ENCODE measurements at regions not wholly inside any gene's neighbourhood (a gene's known extent, or its start where the extent isn't known, plus 50 kb on each side); places are given as distances from the start of the nearest gene placed in this dataset.

- TF ChIP-seq ZNF512 (CRISPR knock-in tag; IDR thresholded peaks at IDR 0.05; ENCODE audit: borderline replicate concordance) (peak; percentile 40; the same call in 1 of the 2 replicates), MLX (CRISPR knock-in tag; IDR thresholded peaks at IDR 0.05) (no peak), USF1 (CRISPR knock-in tag; IDR thresholded peaks at IDR 0.05) (no peak), E2F4 (CRISPR knock-in tag; IDR thresholded peaks at IDR 0.05; ENCODE audit: borderline replicate concordance, low read depth) (no peak)
- CTCF ChIA-PET, result interaction anchor here (0.6 kb wide), 1 partner anchor 971 kb away, joined by 3 read pairs; no protein-coding TSS in a partner anchor
- Mint-ChIP-seq H3K4me3 (no peak overlapping the region), H3K9me3 (no peaks in the 10 kb centered on the region), H3K36me3 (no peaks in the 10 kb centered on the region), H3K4me1 (peaks cover 23% of the 10 kb centered on the region), H3K27me3 (ENCODE audit: low read depth) (peaks cover 3% of the 10 kb centered on the region; the same call in 1 of the 2 replicates), H3K27ac (no peak overlapping the region)
- no peak for ATAC-seq
- POLR2A ChIA-PET, result no interaction called here
- no peak for DNase-seq (ENCODE audit: low spot score)
Measured at GRCh38 chr11:133706925-133707794, 138.2 kb downstream of the SPATA19 start.

- H3K9me3 Mint-ChIP-seq, result no peaks in the 10 kb centered on the region
- H3K4me3 Mint-ChIP-seq, result no peak overlapping the region
- DNase-seq (ENCODE audit: low spot score) (no peak), ATAC-seq (no peak)
- H3K27ac Mint-ChIP-seq, result no peak overlapping the region
- CTCF ChIA-PET, result no interaction called here
- H3K4me1 Mint-ChIP-seq, result peaks cover 23% of the 10 kb centered on the region
- POLR2A ChIA-PET, result no interaction called here
- no peak for TF ChIP-seq ZNF512 (CRISPR knock-in tag; IDR thresholded peaks at IDR 0.05; ENCODE audit: borderline replicate concordance)
- TF ChIP-seq ATF2 (CRISPR knock-in tag; IDR thresholded peaks at IDR 0.05; ENCODE audit: borderline replicate concordance, low read depth), result no peak
- TF ChIP-seq ATF1 (CRISPR knock-in tag; IDR thresholded peaks at IDR 0.05), result no peak
- no peak for TF ChIP-seq NR3C1 (CRISPR knock-in tag; conservative IDR thresholded peaks at IDR 0.05; ENCODE audit: low read depth)
- no peak for TF ChIP-seq ZSCAN18 (CRISPR knock-in tag; IDR thresholded peaks at IDR 0.05)
- TF ChIP-seq CTCF (IDR thresholded peaks at IDR 0.05), result no peak
- H3K27me3 Mint-ChIP-seq (ENCODE audit: low read depth), result peaks cover 3% of the 10 kb centered on the region; the same call in 1 of the 2 replicates
- no peaks in the 10 kb centered on the region for H3K36me3 Mint-ChIP-seq
Measured at GRCh38 chr11:133705873-133706272, 139.4 kb downstream of the SPATA19 start.
